ENCODE measurements at regions not wholly inside any gene's neighbourhood (a gene's known extent, or its start where the extent isn't known, plus 50 kb on each side); places are given as distances from the start of the nearest gene placed in this dataset.

GRCh38 chr10:36277459-36277858 is 635.4 kb upstream of the FZD8 start:
- TF ChIP-seq CTCF (IDR thresholded peaks at IDR 0.05; ENCODE audit: low read depth, low read length) (no peak), POLR2A (IDR thresholded peaks at IDR 0.05; ENCODE audit: extremely low read depth, insufficient read length) (no peak), MYC (IDR thresholded peaks at IDR 0.05; ENCODE audit: low read depth, low read length) (no peak)
